ENCODE measurements at regions not wholly inside any gene's neighbourhood (a gene's known extent, or its start where the extent isn't known, plus 50 kb on each side); places are given as distances from the start of the nearest gene placed in this dataset.

- H3K27ac Mint-ChIP-seq, result no peak overlapping the region
- H3K4me1 Mint-ChIP-seq (ENCODE audit: low read depth), result peaks cover 7% of the 10 kb centered on the region; the same call in 1 of the 2 replicates
- H3K9me3 Mint-ChIP-seq, result peaks cover 15% of the 10 kb centered on the region
- no peaks in the 10 kb centered on the region for H3K36me3 Mint-ChIP-seq (ENCODE audit: low read depth)
- no peak for DNase-seq
- H3K4me3 Mint-ChIP-seq, result no peak overlapping the region
- no peak for TF ChIP-seq CTCF (IDR thresholded peaks at IDR 0.05)
- peaks cover 11% of the 10 kb centered on the region for H3K27me3 Mint-ChIP-seq (ENCODE audit: insufficient read depth)
Measured at GRCh38 chr20:56994006-56994405, 272.4 kb downstream of the BMP7 start.

GRCh38 chr20:56995149-56995548, 271.3 kb downstream of the BMP7 start:
- TF ChIP-seq CTCF (IDR thresholded peaks at IDR 0.05), result no peak
- Mint-ChIP-seq H3K27ac (no peak overlapping the region), H3K4me1 (ENCODE audit: low read depth) (no peaks in the 10 kb centered on the region), H3K4me3 (no peak overlapping the region), H3K36me3 (ENCODE audit: low read depth) (no peaks in the 10 kb centered on the region), H3K9me3 (peaks cover 15% of the 10 kb centered on the region), H3K27me3 (ENCODE audit: insufficient read depth) (peaks cover 16% of the 10 kb centered on the region)
- DNase-seq, result no peak

- TF ChIP-seq CTCF (IDR thresholded peaks at IDR 0.05), result peak; percentile 78
- no peak overlapping the region for H3K27ac Mint-ChIP-seq
- no peak overlapping the region for H3K4me3 Mint-ChIP-seq
- no peak for DNase-seq
- peaks cover 15% of the 10 kb centered on the region for H3K9me3 Mint-ChIP-seq
- H3K27me3 Mint-ChIP-seq (ENCODE audit: insufficient read depth), result peaks cover 13% of the 10 kb centered on the region
- no peaks in the 10 kb centered on the region for H3K36me3 Mint-ChIP-seq (ENCODE audit: low read depth)
- no peaks in the 10 kb centered on the region for H3K4me1 Mint-ChIP-seq (ENCODE audit: low read depth)
Measured at GRCh38 chr20:56995635-56996075, 270.8 kb downstream of the BMP7 start.

DNA sequence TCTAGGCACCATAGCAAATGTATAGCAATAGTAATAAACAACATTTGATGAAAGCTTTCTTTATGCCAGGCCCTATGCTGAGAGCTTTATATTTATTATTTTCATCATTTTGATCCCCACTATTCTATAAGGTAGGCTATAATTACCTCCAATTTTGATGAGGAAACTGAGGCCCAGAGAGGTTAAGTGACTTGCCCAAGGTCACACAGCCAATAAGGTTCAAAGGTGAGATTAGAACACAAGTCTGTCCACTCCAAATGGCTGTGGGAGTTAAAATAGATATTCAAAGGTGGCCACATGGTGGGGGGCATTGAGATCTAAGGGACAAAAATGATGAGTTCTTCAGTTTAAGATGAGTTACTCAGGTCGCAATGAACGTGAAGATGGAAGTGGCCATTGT, 269.9 kb downstream of the BMP7 start:
- Mint-ChIP-seq H3K27ac (no peak overlapping the region), H3K4me3 (no peak overlapping the region), H3K36me3 (ENCODE audit: low read depth) (no peaks in the 10 kb centered on the region), H3K9me3 (peaks cover 15% of the 10 kb centered on the region), H3K4me1 (ENCODE audit: low read depth) (no peaks in the 10 kb centered on the region), H3K27me3 (ENCODE audit: insufficient read depth) (peaks cover 14% of the 10 kb centered on the region)
- no peak for TF ChIP-seq CTCF (IDR thresholded peaks at IDR 0.05)
- DNase-seq, result no peak

- H3K27me3 Mint-ChIP-seq (ENCODE audit: insufficient read depth), result peaks cover 27% of the 10 kb centered on the region; the same call in 1 of the 2 replicates
- no peak for DNase-seq
- no peak for TF ChIP-seq CTCF (IDR thresholded peaks at IDR 0.05)
- no peaks in the 10 kb centered on the region for H3K4me1 Mint-ChIP-seq (ENCODE audit: low read depth)
- H3K9me3 Mint-ChIP-seq, result peaks cover 15% of the 10 kb centered on the region
- H3K27ac Mint-ChIP-seq, result no peak overlapping the region
- no peak overlapping the region for H3K4me3 Mint-ChIP-seq
- H3K36me3 Mint-ChIP-seq (ENCODE audit: low read depth), result no peaks in the 10 kb centered on the region
Measured at GRCh38 chr20:56998438-56998837, 268.0 kb downstream of the BMP7 start.

- DNase-seq, result no peak
- no peak for TF ChIP-seq CTCF (IDR thresholded peaks at IDR 0.05)
- peaks cover 15% of the 10 kb centered on the region for H3K9me3 Mint-ChIP-seq
- no peaks in the 10 kb centered on the region for H3K36me3 Mint-ChIP-seq (ENCODE audit: low read depth)
- H3K27ac Mint-ChIP-seq, result no peak overlapping the region
- peaks cover 31% of the 10 kb centered on the region for H3K27me3 Mint-ChIP-seq (ENCODE audit: insufficient read depth)
- H3K4me3 Mint-ChIP-seq, result no peak overlapping the region
- no peaks in the 10 kb centered on the region for H3K4me1 Mint-ChIP-seq (ENCODE audit: low read depth)
Measured at GRCh38 chr20:57000441-57000968, 265.9 kb downstream of the BMP7 start.

All from HFFc6 (cell line).